CD14-positive monocyte (primary cell): ENCODE measurements at regions not wholly inside any gene's neighbourhood (a gene's known extent, or its start where the extent isn't known, plus 50 kb on each side); places are given as distances from the start of the nearest gene placed in this dataset.

Experiments used
- DNase-seq, 3 donors: peaks; one replicate each; pipeline ENCODE4 v3.0.0-alpha.2; 2011 to 2022
- H2AFZ ChIP-seq: 2 replicates; pipeline ENCODE4 v1.6.0; 2012; ENCODE audit warnings: mild to moderate bottlenecking, low read depth, low read length, inconsistent platforms; ENCODE audit not compliant: insufficient read depth, poor library complexity, severe bottlenecking
- H3K27ac ChIP-seq, 2 donors: 1 replicate in 1 of 2; 2 replicates in 1 of 2; pipeline ENCODE4 v1.5.1; 2012 to 2013; ENCODE audit warnings: low read length in 2 of 2, control low read depth in 1 of 2, inconsistent platforms in 1 of 2, low read depth in 1 of 2, mild to moderate bottlenecking in 1 of 2
- H3K27me3 ChIP-seq, 2 donors: one replicate each; pipeline versions ENCODE4 v1.6.0 to v1.6.1; 2011 to 2013; ENCODE audit warnings: low read length in 2 of 2; ENCODE audit not compliant: control insufficient read depth in 2 of 2, insufficient read depth in 2 of 2
- H3K36me3 ChIP-seq, 2 donors: replicated peaks in 1 of 2; 1 replicate in 1 of 2; 2 replicates in 1 of 2; pipeline versions ENCODE4 v1.5.1 to v1.6.1; 2012 to 2013; ENCODE audit warnings: low read length in 2 of 2, control low read depth in 1 of 2, inconsistent platforms in 1 of 2, mild to moderate bottlenecking in 1 of 2; ENCODE audit not compliant: insufficient read depth in 2 of 2, control insufficient read depth in 1 of 2
- H3K4me1 ChIP-seq, 2 donors: 1 replicate in 1 of 2; 2 replicates in 1 of 2; pipeline versions ENCODE4 v1.5.1 to v1.6.1; 2012 to 2013; ENCODE audit warnings: low read length in 2 of 2, control low read depth in 1 of 2, inconsistent platforms in 1 of 2, mild to moderate bottlenecking in 1 of 2, moderate library complexity in 1 of 2; ENCODE audit not compliant: insufficient read depth in 2 of 2, control insufficient read depth in 1 of 2
- H3K4me2 ChIP-seq: replicated peaks from 2 replicates; pipeline ENCODE3; 2012; ENCODE audit warnings: low read length, moderate library complexity, mild to moderate bottlenecking; ENCODE audit not compliant: poor library complexity, severe bottlenecking; ENCODE audit errors: extremely low read depth
- H3K4me3 ChIP-seq, 3 experiments: fragments of 200-600 bp in 1 of 3; sonication (generic) in 1 of 3; replicated peaks in 1 of 3; 1 replicate in 2 of 3; 2 replicates in 1 of 3; pipeline ENCODE4 v1.5.1; 2011 to 2013; ENCODE audit warnings: low read length in 3 of 3, mild to moderate bottlenecking in 3 of 3, control low read depth in 2 of 3, low read depth in 2 of 3, inconsistent platforms in 1 of 3, moderate library complexity in 1 of 3
- H3K79me2 ChIP-seq: 2 replicates; pipeline ENCODE4 v1.6.0; 2012; ENCODE audit warnings: mild to moderate bottlenecking, control low read depth, inconsistent platforms, low read length, moderate library complexity; ENCODE audit not compliant: insufficient read depth
- H3K9ac ChIP-seq: 2 replicates; pipeline ENCODE4 v1.6.0; 2017; ENCODE audit warnings: low read length, mild to moderate bottlenecking; ENCODE audit not compliant: insufficient read depth, poor library complexity, severe bottlenecking
- H3K9me3 ChIP-seq, 2 donors: replicated peaks in 1 of 2; 1 replicate in 1 of 2; 2 replicates in 1 of 2; pipeline versions ENCODE4 v1.5.1 to v1.6.1; 2012 to 2013; ENCODE audit warnings: low read length in 2 of 2, control low read depth in 1 of 2; ENCODE audit not compliant: control insufficient read depth in 1 of 2, insufficient read depth in 1 of 2
- H4K20me1 ChIP-seq: 2 replicates; pipeline ENCODE4 v1.6.0; 2012; ENCODE audit warnings: mild to moderate bottlenecking, low read length, control low read depth, moderate library complexity; ENCODE audit not compliant: insufficient read depth
- H3K27ac Mint-ChIP-seq, 7 donors: one replicate each; pipeline ENCODE4 v1.8.0; 2020; ENCODE audit warnings: mild to moderate bottlenecking in 7 of 7, mixed read lengths in 7 of 7, moderate library complexity in 6 of 7, inconsistent platforms in 2 of 7
- H3K27me3 Mint-ChIP-seq, 3 donors: one replicate each; pipeline ENCODE4 v1.8.0; 2021 to 2022; ENCODE audit warnings: low read depth in 3 of 3, mild to moderate bottlenecking in 3 of 3, mixed read lengths in 3 of 3, moderate library complexity in 3 of 3, inconsistent platforms in 1 of 3
- H3K36me3 Mint-ChIP-seq, 2 donors: one replicate each; pipeline ENCODE4 v1.8.0; 2020; ENCODE audit warnings: mixed read lengths in 2 of 2, inconsistent platforms in 1 of 2, mild to moderate bottlenecking in 1 of 2
- H3K4me1 Mint-ChIP-seq: one replicate; pipeline ENCODE4 v1.8.0; 2020; ENCODE audit warnings: mild to moderate bottlenecking, mixed read lengths
- H3K4me3 Mint-ChIP-seq, 2 donors: one replicate each; pipeline ENCODE4 v1.8.0; 2020; ENCODE audit warnings: mild to moderate bottlenecking in 2 of 2, mixed read lengths in 2 of 2, moderate library complexity in 1 of 2
- H3K9me3 Mint-ChIP-seq, 7 donors: one replicate each; pipeline ENCODE4 v1.8.0; 2020 to 2022; ENCODE audit warnings: mixed read lengths in 7 of 7, mild to moderate bottlenecking in 6 of 7, moderate library complexity in 6 of 7, inconsistent platforms in 2 of 7
- WGBS: methylation state at CpG from one replicate; pipeline ENCODE4 v1.1.5; 2013; ENCODE audit warnings: missing lambda C conversion rate; ENCODE audit not compliant: insufficient coverage; 5-methylcytosine and 5-hydroxymethylcytosine counted together
- intact Hi-C, 2 donors: fragments of 100-400 bp; cut with micrococcal nuclease; formaldehyde crosslinking; loops; one replicate each; pipeline versions ENCODE4 v1.15.0 to v1.15.1; 2023
- TF ChIP-seq, protein P1 (sequence below): fragments of 200-600 bp; IDR thresholded peaks from one replicate; pipeline ENCODE4 v1.8.0; 2022; ENCODE audit warnings: antibody characterized with exemption, mild to moderate bottlenecking

DNA sequence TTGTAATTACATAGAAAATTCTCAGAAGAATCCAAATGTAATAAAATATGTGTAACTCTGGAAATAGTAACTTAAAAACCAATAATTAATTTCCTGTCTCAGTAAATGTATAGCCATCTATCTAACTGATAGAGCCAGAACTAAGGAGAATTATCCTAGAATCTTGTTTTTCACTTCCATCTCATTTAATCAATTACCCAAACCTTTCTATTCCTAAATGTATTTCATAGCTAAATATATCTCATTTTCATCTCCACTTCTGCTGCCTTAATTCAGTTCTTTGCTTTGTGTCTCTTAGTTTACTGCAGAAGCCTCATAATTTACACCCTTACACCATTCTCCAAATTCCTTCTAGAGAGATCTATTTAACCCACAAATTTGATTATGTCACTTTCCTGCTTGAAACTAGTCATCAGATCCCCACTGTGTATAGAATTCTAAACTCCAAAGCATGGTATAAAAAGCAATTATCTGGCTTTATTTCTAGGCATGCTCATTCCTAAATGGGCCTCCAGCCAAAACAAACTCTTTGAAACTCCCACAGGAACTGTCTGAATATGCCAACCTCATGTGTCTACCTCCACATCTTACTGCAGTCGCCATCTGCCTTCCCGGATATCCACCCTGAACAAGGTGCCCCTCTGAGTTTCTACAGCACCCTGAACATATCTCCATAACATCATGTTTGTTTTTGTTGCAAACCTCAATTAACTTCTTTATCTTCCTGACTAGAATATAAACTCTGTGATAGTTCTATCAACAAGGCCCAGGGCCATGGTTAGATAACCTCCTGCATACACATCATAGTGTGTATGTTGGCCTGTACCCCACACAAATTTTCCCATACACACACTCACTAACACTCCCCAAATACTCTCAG is 70.5 kb upstream of the ADTRP start:
- TF ChIP-seq, protein P1, sequence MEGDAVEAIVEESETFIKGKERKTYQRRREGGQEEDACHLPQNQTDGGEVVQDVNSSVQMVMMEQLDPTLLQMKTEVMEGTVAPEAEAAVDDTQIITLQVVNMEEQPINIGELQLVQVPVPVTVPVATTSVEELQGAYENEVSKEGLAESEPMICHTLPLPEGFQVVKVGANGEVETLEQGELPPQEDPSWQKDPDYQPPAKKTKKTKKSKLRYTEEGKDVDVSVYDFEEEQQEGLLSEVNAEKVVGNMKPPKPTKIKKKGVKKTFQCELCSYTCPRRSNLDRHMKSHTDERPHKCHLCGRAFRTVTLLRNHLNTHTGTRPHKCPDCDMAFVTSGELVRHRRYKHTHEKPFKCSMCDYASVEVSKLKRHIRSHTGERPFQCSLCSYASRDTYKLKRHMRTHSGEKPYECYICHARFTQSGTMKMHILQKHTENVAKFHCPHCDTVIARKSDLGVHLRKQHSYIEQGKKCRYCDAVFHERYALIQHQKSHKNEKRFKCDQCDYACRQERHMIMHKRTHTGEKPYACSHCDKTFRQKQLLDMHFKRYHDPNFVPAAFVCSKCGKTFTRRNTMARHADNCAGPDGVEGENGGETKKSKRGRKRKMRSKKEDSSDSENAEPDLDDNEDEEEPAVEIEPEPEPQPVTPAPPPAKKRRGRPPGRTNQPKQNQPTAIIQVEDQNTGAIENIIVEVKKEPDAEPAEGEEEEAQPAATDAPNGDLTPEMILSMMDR, result no peak
- Histone ChIP-seq H4K20me1 (no peaks in the 10 kb centered on the region), H3K4me3 (no peak overlapping the region), H3K9ac (no peak overlapping the region), H3K27ac (no peak overlapping the region), H3K36me3 (no peaks in the 10 kb centered on the region), H3K4me2 (no peak overlapping the region), H3K4me1 (peaks cover 9 to 12% of the 10 kb centered on the region in 2 donors), H3K27me3 (no peaks in the 10 kb centered on the region), H3K9me3 (no peaks in the 10 kb centered on the region), H2AFZ (no peak overlapping the region), H3K79me2 (no peaks in the 10 kb centered on the region)
- DNase-seq, result no peak
- Mint-ChIP-seq H3K27me3 (peaks cover 0 to 2% (median 0%) of the 10 kb centered on the region in 3 donors), H3K4me1 (peaks cover 10% of the 10 kb centered on the region), H3K36me3 (no peaks in the 10 kb centered on the region), H3K9me3 (peaks cover 0 to 3% (median 2%) of the 10 kb centered on the region in 7 donors), H3K27ac (no peak overlapping the region), H3K4me3 (no peak overlapping the region)
- intact Hi-C loops, result no loop called here
- WGBS, result 94% methylated on average over 2 of the region's 2 CpGs

DNA sequence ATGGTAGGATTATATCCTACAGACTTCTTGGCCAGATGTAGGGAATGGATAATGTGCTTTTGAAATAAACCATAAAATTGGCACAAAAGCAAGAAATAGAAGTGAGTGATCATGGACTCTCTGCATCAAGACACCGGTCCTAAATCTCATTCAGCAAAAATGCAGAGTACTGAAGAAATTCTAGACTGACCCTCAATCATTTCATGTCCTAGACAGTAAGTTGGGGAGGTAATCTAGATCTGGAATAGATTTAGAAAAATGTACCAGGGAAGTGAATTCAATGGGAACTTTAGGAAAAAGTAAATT is 69.7 kb upstream of the ADTRP start:
- Histone ChIP-seq H3K4me2 (no peak overlapping the region), H3K27ac (no peak overlapping the region), H3K4me3 (no peak overlapping the region), H3K9ac (no peak overlapping the region), H2AFZ (no peak overlapping the region), H4K20me1 (no peaks in the 10 kb centered on the region), H3K4me1 (peaks cover 3 to 4% of the 10 kb centered on the region in 2 donors), H3K27me3 (no peaks in the 10 kb centered on the region), H3K36me3 (no peaks in the 10 kb centered on the region), H3K79me2 (no peaks in the 10 kb centered on the region), H3K9me3 (no peaks in the 10 kb centered on the region)
- DNase-seq, result no peak
- H3K4me3 Mint-ChIP-seq, result no peak overlapping the region
- H3K4me1 Mint-ChIP-seq, result peaks cover 5% of the 10 kb centered on the region
- H3K27me3 Mint-ChIP-seq, result peaks cover 0 to 2% (median 0%) of the 10 kb centered on the region in 3 donors
- TF ChIP-seq, protein P1, result no peak
- no peak overlapping the region for H3K27ac Mint-ChIP-seq
- intact Hi-C loops, result no loop called here
- no CpG with 5 or more reads among the region's 1 CpG for WGBS
- peaks cover 0 to 3% (median 2%) of the 10 kb centered on the region in 7 donors for H3K9me3 Mint-ChIP-seq
- H3K36me3 Mint-ChIP-seq, result no peaks in the 10 kb centered on the region
